RWPE1 (cell line): ENCODE measurements at regions not wholly inside any gene's neighbourhood (a gene's known extent, or its start where the extent isn't known, plus 50 kb on each side); places are given as distances from the start of the nearest gene placed in this dataset.
"Not testable (repeated sequence)": the region's sequence is repeated elsewhere in the genome, so short reads cannot be mapped to it uniquely, and the experiment has no call there.

Source experiments
- CTCF ChIA-PET: fragments of 350-600 bp; sonication (Branson Sonifier 250); formaldehyde crosslinking; extraction: SDS; loops from one replicate; lab custom pipeline; 2021; lab: Yijun Ruan, JAX
- POLR2A ChIA-PET: fragments of 400-600 bp; formaldehyde crosslinking; extraction: SDS; loops from one replicate; lab custom pipeline; 2020; ENCODE audit warnings: antibody characterized with exemption; ENCODE audit not compliant: low non-redundant PET; lab: Yijun Ruan, JAX
- DNase-seq: peaks from one replicate; pipeline ENCODE4 v3.0.0; 2012; ENCODE audit warnings: low spot score
- H3K27ac ChIP-seq: fragments of 450-650 bp; 2 replicates; pipeline ENCODE4 v1.5.1; 2017
- TF ChIP-seq, protein P1 (sequence below): fragments of 450-650 bp; conservative IDR thresholded peaks from 2 replicates; pipeline ENCODE4 v1.5.1; 2017; ENCODE audit warnings: low read depth, mild to moderate bottlenecking

DNA sequence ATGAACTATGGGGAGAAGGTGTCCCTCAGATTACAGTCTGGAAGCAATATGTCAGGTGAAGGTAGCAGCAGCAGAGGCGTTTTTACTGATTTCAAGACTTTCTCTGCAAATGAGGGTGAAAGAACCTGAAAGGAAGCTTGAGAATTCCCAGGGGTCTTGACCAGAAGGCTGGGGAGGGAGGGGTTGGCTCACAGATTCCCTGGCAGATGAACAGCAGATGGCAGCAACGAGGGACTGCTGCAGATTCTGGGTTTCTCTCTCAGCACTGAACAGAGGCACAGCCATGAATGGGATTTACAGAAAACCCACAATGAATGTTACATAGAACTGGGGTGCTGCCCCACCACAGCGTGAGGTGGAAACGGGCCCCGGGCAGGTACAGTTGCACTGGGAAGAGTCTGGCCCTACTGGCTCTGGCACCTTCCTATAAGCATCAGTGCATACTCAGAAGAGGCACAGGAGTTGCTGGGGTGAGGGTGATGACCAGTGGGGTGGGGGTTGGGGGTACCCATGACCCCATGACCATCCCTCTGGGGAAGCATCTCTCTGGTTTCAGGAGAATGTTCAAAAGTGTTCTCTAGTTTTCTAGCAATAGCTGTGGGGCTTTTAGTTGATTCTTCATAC lies 317.8 kb downstream of the SH2D4B start:
- ChIA-PET POLR2A (no interaction called here), CTCF (interaction anchor here (0.6 to 1.0 kb wide), 4 partner anchors 94 to 813 kb away, joined by 3 to 6 read pairs (median 4); no protein-coding TSS in a partner anchor)
- H3K27ac ChIP-seq = no peak overlapping the region
- DNase-seq = peak; percentile 8
- TF ChIP-seq, protein P1, sequence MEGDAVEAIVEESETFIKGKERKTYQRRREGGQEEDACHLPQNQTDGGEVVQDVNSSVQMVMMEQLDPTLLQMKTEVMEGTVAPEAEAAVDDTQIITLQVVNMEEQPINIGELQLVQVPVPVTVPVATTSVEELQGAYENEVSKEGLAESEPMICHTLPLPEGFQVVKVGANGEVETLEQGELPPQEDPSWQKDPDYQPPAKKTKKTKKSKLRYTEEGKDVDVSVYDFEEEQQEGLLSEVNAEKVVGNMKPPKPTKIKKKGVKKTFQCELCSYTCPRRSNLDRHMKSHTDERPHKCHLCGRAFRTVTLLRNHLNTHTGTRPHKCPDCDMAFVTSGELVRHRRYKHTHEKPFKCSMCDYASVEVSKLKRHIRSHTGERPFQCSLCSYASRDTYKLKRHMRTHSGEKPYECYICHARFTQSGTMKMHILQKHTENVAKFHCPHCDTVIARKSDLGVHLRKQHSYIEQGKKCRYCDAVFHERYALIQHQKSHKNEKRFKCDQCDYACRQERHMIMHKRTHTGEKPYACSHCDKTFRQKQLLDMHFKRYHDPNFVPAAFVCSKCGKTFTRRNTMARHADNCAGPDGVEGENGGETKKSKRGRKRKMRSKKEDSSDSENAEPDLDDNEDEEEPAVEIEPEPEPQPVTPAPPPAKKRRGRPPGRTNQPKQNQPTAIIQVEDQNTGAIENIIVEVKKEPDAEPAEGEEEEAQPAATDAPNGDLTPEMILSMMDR = no peak

DNA sequence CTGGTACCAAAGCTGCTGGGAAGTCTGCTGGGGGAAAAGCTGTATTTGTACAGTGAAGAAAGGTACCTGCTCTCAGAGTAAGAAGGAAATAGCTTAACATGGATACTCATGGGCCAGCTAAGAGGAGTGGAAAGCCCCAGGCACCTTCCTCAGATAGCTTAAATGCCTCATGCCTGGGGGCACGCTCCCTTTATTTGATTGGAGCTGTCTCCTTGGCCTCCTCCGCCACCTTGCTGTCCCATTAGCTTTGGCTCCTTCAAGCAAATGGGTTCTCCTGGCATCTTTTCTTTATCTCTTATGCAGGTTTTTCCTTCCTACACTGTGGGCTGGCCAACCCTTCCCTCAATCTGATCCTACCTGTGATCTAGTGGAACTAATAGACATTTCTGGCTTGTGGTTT lies 318.5 kb downstream of the SH2D4B start:
- no peak overlapping the region for H3K27ac ChIP-seq
- no peak for DNase-seq
- TF ChIP-seq, protein P1 = no peak
- CTCF ChIA-PET = interaction anchor here (0.6 to 1.0 kb wide), 3 partner anchors 95 to 813 kb away, joined by 3 to 4 read pairs (median 3); no protein-coding TSS in a partner anchor
- POLR2A ChIA-PET = no interaction called here

- DNase-seq, H3K27ac ChIP-seq, POLR2A ChIA-PET, CTCF ChIA-PET: not testable (repeated sequence)
Observed at GRCh38 chr10:80859279-80859678, 321.6 kb downstream of the SH2D4B start.

DNA sequence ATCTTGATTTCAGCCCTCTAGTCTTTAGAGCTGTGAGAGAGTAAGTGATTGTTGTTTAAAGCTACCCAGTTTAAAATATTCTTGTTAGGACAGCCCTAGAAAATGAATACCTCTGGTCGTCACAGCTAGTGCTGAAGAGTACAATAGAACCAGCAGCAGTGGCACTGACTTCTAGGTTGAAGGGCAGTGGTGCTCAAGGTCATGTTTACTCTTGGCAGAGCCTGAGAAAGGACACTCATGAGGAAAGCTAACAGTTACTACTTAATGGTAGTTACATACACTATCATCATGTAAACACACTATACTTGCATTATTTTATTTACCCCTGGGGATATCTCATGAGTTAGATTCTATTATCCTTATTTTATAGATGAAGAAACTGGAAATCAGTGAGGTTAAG lies 323.0 kb downstream of the SH2D4B start:
- TF ChIP-seq, protein P1 = no peak
- no peak for DNase-seq
- CTCF ChIA-PET = interaction anchor here (0.6 kb wide), 1 partner anchor 71 kb away, joined by 3 read pairs; no protein-coding TSS in a partner anchor
- POLR2A ChIA-PET = no interaction called here
- H3K27ac ChIP-seq = no peak overlapping the region

GRCh38 chr10:80861882-80862281 lies 324.2 kb downstream of the SH2D4B start:
- CTCF ChIA-PET = interaction anchor here (0.6 kb wide), 1 partner anchor 12 kb away, joined by 4 read pairs; no protein-coding TSS in a partner anchor
- DNase-seq = no peak
- no peak overlapping the region for H3K27ac ChIP-seq
- POLR2A ChIA-PET = no interaction called here
- TF ChIP-seq, protein P1 = no peak

- TF ChIP-seq, protein P1 = no peak
- no peak for DNase-seq
- ChIA-PET POLR2A (no interaction called here), CTCF (no interaction called here)
- no peak overlapping the region for H3K27ac ChIP-seq
Observed at GRCh38 chr10:80870282-80870681, 332.6 kb downstream of the SH2D4B start.

GRCh38 chr10:80871083-80871482 lies 333.4 kb downstream of the SH2D4B start:
- TF ChIP-seq, protein P1 = no peak
- ChIA-PET POLR2A (no interaction called here), CTCF (no interaction called here)
- H3K27ac ChIP-seq = no peak overlapping the region
- DNase-seq = no peak
